Muscle of back (tissue), 3 donors: ENCODE measurements at regions not wholly inside any gene's neighbourhood (a gene's known extent, or its start where the extent isn't known, plus 50 kb on each side); places are given as distances from the start of the nearest gene placed in this dataset.
"Not testable (repeated sequence)": the region's sequence is repeated elsewhere in the genome, so short reads cannot be mapped to it uniquely, and the experiment has no call there.

Experiments
- DNase-seq, 3 donors: peaks; one replicate each; pipeline versions ENCODE4 v3.0.0 to v3.0.0-alpha.2; 2013

DNA sequence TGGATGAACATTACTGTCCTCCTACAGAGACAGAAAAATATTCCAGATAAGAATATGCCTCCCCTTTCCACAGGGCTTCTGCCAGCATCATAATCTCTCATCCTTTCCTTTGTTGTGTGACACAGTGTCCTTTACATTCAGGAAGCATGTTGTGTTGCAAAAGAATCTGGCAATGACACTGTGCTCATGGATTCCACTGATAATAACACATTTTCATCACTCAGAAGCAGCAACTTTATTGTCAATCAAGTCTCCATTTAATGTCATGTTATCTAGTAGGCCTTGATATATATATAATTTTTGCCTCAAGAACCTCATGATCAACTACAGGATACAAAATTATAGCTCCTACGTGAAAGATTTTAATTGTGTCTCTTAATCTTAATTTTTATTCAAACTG, 833.9 kb downstream of the FSTL5 start:
- DNase-seq, result no peak

- no peak for DNase-seq
Measured at GRCh38 chr4:161321706-161322105, 842.1 kb downstream of the FSTL5 start.

DNA sequence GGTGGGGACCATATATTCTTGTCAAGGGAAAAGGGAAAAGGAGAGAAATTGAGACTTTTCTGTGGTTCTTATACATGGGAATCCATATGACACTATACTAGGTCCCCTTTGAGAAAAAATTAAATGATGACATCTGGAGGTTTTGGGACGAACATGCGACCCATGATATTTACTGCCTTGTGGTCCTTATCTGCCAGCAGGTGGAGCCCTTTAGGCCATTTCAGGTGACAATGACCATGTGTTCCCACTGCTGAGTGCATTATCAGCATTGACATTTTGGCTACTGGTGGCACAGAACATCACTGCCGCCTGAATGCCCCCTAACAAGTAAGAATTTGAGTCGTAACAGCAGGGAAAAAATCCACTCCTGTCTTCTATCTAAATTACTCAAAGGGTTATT, 843.4 kb downstream of the FSTL5 start:
- no peak for DNase-seq

DNA sequence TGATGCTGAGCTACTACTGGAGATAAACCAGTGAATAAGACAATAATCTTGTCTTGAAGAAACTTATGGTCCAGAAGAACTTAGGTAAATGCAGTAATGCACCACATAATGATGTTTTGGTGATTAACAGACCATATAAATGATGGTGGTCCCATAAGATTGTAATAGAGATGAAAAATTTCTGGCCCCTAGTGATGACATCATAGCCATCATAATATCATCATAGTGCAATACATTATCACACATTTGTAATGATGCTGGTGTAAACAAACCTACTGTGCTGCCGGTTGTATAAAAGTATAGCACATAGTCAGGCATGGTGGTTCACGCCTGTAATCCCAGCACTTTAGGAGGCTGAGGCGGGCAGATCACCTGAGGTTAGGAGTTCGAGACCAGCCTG, 846.8 kb downstream of the FSTL5 start:
- DNase-seq, result no peak

DNA sequence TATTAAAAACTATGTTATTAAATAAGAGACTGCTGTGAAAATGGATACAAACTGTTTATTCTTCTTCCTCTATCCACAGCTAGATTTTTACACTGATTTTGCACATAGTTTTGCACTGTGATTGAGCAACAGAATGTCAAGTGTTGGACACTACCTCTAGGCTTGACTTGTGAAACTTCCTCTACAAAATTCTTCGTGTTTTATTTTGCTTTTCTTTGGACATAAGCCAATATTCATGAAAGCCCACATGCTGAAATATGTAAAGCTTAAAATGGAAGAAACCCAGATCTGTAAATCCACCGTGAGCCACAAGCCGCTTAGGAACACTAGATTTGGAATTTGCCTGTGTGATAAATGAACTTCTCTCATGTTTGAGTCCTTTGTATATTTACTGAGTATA, 849.4 kb downstream of the FSTL5 start:
- no peak for DNase-seq

- no peak for DNase-seq
Measured at GRCh38 chr4:161303551-161303950, 860.2 kb downstream of the FSTL5 start.

GRCh38 chr4:161291222-161291621, 872.6 kb downstream of the FSTL5 start:
- no peak for DNase-seq

- DNase-seq, result no peak
Measured at GRCh38 chr4:161287678-161288352, 876.0 kb downstream of the FSTL5 start.

- DNase-seq, result no peak
Measured at GRCh38 chr4:161285461-161285860, 878.3 kb downstream of the FSTL5 start.

GRCh38 chr4:161280929-161281328, 882.9 kb downstream of the FSTL5 start:
- no peak for DNase-seq

GRCh38 chr4:161279095-161279494, 884.7 kb downstream of the FSTL5 start:
- no peak for DNase-seq

GRCh38 chr4:161277150-161277787, 886.5 kb downstream of the FSTL5 start:
- not testable (repeated sequence) for DNase-seq

DNA sequence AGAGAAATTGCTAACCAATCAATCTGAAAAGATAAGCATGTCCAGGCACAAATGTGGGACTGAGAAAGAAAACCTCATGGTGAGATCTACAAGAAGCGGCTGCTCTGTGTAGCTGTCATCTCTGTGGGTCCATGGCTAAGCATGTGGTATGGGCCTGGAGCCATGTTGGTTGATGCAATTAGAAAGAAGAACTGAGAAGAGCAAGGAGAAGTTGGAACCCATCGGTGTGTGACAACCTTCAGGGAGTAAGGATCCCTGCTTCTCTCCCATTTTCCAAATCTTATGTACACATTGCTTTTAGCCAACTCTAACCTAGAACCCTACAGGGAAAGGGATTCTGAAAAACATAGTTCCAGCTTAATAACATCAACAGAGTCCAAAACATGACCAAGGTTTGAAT, 890.2 kb downstream of the FSTL5 start:
- DNase-seq, result no peak

GRCh38 chr4:161260819-161261218, 903.0 kb downstream of the FSTL5 start:
- DNase-seq, result no peak

DNA sequence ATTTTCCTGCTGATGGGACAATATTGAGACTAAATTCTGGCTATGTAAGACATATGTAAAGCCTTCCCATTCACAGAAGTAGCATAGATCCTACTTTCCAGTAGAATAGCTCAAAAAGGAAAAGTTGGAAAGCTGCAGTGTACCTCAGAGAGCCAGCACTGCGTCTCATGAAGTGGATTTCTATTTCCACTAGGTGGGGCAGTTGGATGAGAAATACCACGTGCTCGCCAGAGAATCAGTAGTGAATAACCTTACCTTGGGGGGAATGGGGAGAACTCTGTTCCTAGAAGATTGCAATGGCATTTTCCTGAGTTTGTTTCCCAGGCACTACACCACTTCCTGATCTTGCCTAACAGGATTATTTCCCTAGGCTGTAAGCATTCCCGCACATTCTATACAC, 907.1 kb downstream of the FSTL5 start:
- DNase-seq, result no peak

DNA sequence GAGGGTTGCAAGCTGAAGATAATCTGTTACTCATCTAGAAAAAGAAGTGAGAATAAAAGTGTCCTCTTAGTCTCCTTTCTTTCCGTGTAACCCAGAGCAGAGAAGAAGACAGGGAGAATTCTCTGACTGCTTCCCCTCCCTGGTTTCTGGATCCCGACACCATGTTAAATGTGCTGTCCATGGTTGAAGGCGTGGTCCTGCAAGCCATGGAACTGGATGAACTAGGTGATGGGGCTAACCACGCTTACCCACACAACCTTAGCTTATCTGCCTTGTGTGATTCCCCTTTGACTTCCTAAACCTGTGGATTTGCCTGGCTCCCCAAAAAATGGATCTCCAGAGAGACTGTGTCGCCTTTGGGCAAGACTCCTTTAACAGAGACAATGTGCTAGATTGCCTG, 907.6 kb downstream of the FSTL5 start:
- no peak for DNase-seq

DNA sequence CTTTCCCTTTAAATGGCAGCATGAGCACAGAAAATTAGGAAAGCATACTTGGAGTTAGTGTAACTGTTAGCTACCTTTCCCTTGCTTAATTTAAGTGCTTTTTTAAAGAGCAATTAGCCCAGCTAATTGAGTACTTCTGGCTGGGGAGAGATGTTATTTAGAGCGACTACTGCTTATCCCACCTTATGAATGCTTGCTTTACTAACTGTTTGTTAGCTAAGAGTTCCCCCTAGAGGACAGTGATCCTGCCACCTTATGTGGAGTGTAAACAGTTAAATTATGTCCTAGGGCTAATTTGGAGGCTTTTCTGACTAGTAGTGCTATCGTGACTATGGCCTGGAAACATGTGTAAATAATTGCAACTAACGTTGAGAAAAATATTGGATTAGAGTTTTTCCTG, 909.4 kb downstream of the FSTL5 start:
- DNase-seq, result no peak

DNA sequence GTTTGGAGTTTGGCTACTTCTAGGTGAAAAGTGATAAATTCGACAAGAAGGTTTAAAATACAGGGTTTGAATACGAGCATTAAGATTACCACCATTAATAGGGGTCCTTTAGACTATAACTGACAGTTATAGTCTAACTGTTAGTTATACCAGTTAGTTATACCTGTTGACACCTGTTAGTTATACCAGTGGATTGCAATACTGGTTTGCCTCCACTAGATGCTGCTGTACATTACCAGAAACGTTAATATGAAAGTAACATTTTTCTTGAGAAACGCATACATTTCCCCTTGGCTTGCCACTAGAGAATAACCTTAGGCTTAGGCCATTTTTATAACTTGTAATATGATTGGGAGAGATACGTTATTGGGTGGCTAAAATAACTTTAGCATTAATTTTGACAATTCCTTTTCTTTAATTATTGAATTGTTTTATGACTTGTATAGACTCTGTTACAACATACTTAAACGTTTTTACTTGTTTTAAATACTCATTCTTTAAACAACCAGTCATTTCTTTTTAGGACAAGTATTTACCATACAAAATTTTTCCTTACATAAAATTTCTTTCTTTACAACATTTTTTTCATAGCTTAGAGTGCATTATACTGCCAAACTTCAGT, 911.2 kb downstream of the FSTL5 start:
- DNase-seq, result no peak

- no peak for DNase-seq
Measured at GRCh38 chr4:161249779-161250440, 913.9 kb downstream of the FSTL5 start.

DNA sequence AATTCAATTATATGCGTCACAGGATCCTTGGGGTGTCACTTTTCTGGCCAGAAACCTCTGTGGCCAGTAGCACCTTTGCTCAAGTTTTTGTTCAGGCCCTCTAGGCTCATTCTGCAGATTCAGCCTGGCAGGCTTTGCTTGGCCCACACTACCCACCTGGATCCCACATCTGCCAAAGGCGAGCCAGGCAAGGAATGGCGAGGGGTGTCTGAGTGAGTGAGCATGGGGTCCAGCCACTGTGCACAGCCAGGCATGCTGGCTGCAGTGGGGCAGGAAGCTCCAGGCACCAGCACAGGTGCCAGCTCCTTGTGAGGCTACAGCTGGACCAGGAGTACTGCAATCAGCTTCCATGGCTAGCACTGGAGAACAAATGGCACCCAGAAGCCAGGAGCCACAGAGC, 914.9 kb downstream of the FSTL5 start:
- DNase-seq, result no peak

DNA sequence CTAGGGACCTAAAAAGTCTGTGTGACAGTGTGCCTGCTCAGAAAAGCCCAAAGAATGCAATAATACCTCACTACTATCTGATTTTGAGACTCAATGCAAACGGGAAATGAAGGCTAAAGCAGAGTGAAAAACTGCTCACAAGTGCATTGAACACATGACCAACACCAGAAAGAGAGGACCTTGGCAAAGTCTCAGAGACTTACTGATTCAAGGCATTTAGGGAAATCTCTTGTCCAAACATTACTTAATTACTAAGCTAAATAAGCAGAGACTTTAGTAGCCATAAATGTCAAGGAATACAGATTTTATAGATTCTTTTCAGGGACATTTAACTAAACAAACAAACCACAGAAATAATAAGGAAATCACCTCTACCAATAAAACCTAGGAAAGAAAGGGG, 916.0 kb downstream of the FSTL5 start:
- DNase-seq, result no peak

GRCh38 chr4:161238033-161238432, 925.8 kb downstream of the FSTL5 start:
- DNase-seq, result no peak

DNA sequence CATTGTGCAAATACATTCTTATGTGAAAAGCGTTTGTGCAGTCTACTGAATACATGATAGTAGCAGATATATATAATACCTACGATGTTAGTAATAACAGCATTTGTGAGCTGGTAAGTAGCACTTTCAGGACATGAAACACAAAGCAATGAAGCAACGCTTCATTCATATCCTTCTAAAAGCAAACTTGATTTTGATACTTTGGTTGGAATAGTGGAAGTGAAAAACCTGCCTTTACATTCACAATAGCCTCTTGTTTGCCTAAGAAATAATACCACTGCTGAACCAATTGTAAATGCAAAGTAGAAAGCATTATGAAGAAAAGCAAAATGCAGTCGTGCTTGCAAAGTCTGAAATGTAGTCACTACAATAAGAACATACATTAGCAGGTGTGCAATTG, 926.3 kb downstream of the FSTL5 start:
- DNase-seq, result no peak
